Right atrium auricular region (tissue), 2 donors: ENCODE measurements at regions not wholly inside any gene's neighbourhood (a gene's known extent, or its start where the extent isn't known, plus 50 kb on each side); places are given as distances from the start of the nearest gene placed in this dataset.

Experiments used
- DNase-seq: peaks from one replicate; pipeline ENCODE4 v3.0.0-alpha.2; 2019; ENCODE audit warnings: low spot score
- H3K27ac ChIP-seq, 2 donors: fragments of 200-600 bp; sonication (generic); 1 replicate in 1 of 2; 2 replicates in 1 of 2; pipeline ENCODE4 v1.5.1; 2016 to 2019
- H3K27me3 ChIP-seq, 2 donors: fragments of 200-600 bp; sonication (generic); one replicate each; pipeline versions ENCODE4 v1.5.1 to v1.6.0; 2017 to 2019
- H3K36me3 ChIP-seq: fragments of 200-600 bp; sonication (generic); one replicate; pipeline ENCODE4 v1.5.1; 2016
- H3K4me1 ChIP-seq, 2 donors: fragments of 200-600 bp; sonication (generic); one replicate each; pipeline versions ENCODE4 v1.5.1 to v1.6.0; 2017 to 2019
- H3K4me3 ChIP-seq, 2 donors: fragments of 200-600 bp; sonication (generic); 1 replicate in 1 of 2; 2 replicates in 1 of 2; pipeline ENCODE4 v1.5.1; 2017 to 2019; ENCODE audit warnings: mild to moderate bottlenecking in 1 of 2, moderate library complexity in 1 of 2
- H3K9me3 ChIP-seq, 2 donors: fragments of 200-600 bp; sonication (generic); one replicate each; pipeline ENCODE4 v1.5.1; 2019
- TF ChIP-seq, protein P1 (sequence below), 2 donors: fragments of 200-600 bp; sonication (generic); IDR thresholded peaks; one replicate each; pipeline ENCODE4 v1.5.1; 2019; ENCODE audit warnings: antibody characterized with exemption in 2 of 2

DNA sequence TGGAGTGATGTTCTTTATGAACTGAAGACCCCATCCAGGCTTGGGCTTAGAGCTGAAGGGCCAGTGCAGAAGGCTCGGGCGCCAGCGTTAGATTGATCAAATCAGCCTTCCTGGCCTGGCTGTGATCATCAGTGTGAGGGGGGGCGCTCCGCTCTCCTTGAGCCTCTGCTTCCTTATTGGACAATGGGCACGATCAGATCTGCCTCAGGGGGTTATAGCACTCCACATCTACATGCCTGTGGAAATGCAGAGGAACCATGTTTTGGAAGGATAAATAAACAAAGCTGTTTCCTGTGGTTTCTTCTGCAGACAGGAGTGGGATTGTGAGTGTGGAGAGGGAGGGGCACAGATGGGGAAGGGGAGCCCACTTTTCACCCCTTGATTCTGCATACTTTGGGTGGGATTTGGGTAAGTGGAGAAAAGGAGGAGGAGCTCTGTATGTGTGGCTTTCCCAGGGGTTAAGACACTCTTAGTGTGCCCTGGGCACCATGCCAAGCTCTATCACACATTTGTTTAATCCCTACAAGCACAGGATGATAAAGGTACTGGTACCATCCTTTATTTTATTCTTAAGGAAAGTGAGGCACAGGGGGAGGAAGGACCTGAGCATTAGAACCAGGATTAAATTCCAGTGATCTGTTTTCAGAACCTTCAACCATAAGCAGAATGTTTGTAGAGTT lies 150.5 kb downstream of the EN1 start:
- Histone ChIP-seq H3K4me3 (no peak overlapping the region), H3K4me1 (no peaks in the 10 kb centered on the region), H3K27ac (no peak overlapping the region), H3K36me3 (no peaks in the 10 kb centered on the region), H3K9me3 (peaks cover 0 to 3% of the 10 kb centered on the region in 2 donors), H3K27me3 (no peaks in the 10 kb centered on the region)
- TF ChIP-seq, protein P1, sequence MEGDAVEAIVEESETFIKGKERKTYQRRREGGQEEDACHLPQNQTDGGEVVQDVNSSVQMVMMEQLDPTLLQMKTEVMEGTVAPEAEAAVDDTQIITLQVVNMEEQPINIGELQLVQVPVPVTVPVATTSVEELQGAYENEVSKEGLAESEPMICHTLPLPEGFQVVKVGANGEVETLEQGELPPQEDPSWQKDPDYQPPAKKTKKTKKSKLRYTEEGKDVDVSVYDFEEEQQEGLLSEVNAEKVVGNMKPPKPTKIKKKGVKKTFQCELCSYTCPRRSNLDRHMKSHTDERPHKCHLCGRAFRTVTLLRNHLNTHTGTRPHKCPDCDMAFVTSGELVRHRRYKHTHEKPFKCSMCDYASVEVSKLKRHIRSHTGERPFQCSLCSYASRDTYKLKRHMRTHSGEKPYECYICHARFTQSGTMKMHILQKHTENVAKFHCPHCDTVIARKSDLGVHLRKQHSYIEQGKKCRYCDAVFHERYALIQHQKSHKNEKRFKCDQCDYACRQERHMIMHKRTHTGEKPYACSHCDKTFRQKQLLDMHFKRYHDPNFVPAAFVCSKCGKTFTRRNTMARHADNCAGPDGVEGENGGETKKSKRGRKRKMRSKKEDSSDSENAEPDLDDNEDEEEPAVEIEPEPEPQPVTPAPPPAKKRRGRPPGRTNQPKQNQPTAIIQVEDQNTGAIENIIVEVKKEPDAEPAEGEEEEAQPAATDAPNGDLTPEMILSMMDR (IDR thresholded peaks at IDR 0.05) = no peak
- no peak for DNase-seq

DNA sequence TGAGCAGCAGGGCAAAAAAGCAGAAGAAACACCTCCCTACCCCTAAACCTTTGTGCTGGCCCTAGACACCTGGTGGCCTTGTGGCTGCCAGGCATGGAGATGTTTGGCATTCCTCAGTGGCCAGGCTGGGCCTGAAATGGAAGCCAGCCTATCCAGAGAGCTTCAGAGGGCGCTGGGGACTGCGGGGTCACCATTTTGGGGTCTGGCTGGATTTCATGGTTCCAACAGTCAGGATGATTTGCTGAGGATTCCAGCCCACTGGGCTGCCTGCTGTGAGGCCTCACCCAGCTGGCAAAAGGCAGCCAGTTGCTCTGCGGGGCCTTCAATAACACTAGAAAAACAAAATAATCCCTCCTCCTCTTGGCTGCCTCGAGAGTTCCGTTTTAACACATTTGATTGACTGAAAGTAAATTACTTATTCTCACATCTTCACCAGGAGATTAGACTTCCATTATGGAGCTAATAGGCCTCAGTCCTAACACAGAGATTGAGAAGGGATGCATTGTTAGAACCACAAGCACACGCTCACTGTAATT lies 154.1 kb downstream of the EN1 start:
- peak; percentile 26 for DNase-seq

DNA sequence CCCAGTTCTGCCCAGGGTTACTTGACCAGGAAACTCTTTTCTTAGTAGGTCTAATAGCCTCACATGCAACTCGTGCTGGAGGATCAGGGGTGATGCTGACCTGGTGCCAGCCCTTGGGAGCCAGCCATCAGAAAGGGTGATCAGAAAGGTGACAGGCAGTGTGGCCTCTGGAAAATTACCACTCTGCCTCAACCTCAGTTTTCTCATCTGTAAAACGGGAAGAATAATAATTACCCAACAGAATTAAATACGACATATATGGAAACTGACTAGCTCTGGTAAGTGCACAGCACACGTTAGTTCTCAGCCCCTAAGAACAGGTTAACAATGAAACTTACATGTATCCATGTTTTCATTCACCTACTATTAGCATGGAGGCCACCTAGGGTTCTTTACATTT lies 157.6 kb downstream of the EN1 start:
- Histone ChIP-seq H3K27me3 (no peaks in the 10 kb centered on the region), H3K36me3 (no peaks in the 10 kb centered on the region), H3K4me3 (no peak overlapping the region), H3K27ac (no peak overlapping the region), H3K9me3 (peaks cover 0 to 4% of the 10 kb centered on the region in 2 donors), H3K4me1 (no peaks in the 10 kb centered on the region)
- DNase-seq = peak; percentile 16
- TF ChIP-seq, protein P1 (IDR thresholded peaks at IDR 0.05) = no peak

More for the DNA sequence above, 154.1 kb downstream of the EN1 start:
- no peaks in the 10 kb centered on the region for H3K27me3 ChIP-seq
- no peak overlapping the region for H3K4me3 ChIP-seq
- TF ChIP-seq, protein P1 (IDR thresholded peaks at IDR 0.05) = no peak
- H3K27ac ChIP-seq = no peak overlapping the region
- no peaks in the 10 kb centered on the region for H3K36me3 ChIP-seq
- no peaks in the 10 kb centered on the region for H3K4me1 ChIP-seq
- H3K9me3 ChIP-seq = peaks cover 0 to 8% of the 10 kb centered on the region in 2 donors

DNA sequence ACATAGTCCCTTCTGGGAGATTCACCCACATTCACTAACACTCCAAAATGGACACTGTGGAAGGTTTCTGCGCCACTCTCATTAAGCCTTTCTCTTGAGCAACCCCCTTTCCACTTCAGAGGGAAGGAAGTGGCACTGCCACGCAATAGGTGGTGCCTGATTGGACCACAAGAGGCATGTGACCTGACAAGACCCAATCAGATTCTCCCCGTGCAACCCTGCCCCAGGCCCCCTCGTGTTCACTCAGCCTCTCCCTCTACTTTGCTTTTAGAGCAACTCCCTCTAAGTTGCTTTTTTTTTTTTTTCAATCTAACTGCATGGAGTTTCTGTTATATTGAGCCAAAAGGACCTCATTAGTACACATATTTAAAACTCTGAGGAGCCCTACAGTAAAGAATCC lies 158.0 kb downstream of the EN1 start:
- H3K9me3 ChIP-seq = peaks cover 0 to 4% of the 10 kb centered on the region in 2 donors
- TF ChIP-seq, protein P1 (IDR thresholded peaks at IDR 0.05) = no peak
- peak; percentile 1 for DNase-seq

DNA sequence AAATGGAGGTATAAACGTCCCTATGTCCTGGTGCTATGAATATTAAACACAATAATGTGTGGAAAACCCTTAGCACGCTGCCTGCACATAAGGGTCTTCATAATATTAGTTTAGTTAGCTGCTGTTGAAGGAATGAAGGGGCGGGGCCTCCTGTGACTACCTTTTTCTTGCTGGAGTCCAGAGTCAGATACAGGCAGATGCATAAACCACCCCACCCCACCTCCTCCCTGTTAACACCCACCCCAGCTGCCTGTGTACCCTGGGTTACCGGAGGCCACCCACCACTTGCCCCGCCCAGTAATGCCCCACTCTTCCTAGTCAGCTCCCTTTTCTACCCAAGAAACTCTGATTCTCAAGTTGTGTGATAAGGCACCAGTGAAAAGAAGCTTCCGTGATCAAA lies 158.4 kb downstream of the EN1 start:
- Histone ChIP-seq H3K4me3 (no peak overlapping the region), H3K36me3 (no peaks in the 10 kb centered on the region), H3K27ac (no peak overlapping the region), H3K4me1 (no peaks in the 10 kb centered on the region), H3K27me3 (no peaks in the 10 kb centered on the region), H3K9me3 (peaks cover 0 to 4% of the 10 kb centered on the region in 2 donors)
- TF ChIP-seq, protein P1 (IDR thresholded peaks at IDR 0.05) = no peak
- peak; percentile 26 for DNase-seq

More for the DNA sequence above, 158.0 kb downstream of the EN1 start:
- no peaks in the 10 kb centered on the region for H3K4me1 ChIP-seq
- H3K4me3 ChIP-seq = no peak overlapping the region
- no peaks in the 10 kb centered on the region for H3K27me3 ChIP-seq
- H3K27ac ChIP-seq = no peak overlapping the region
- H3K36me3 ChIP-seq = no peaks in the 10 kb centered on the region
